ENCODE measurements at regions not wholly inside any gene's neighbourhood (a gene's known extent, or its start where the extent isn't known, plus 50 kb on each side); places are given as distances from the start of the nearest gene placed in this dataset.
"Not testable (repeated sequence)": the region's sequence is repeated elsewhere in the genome, so short reads cannot be mapped to it uniquely, and the experiment has no call there.

- Histone ChIP-seq H3K4me3 (ENCODE audit: low read depth, low read length) (no peak overlapping the region), H3K4me1 (ENCODE audit: control insufficient read depth, insufficient read depth, low read length) (no peaks in the 10 kb centered on the region), H3K36me3 (ENCODE audit: control insufficient read depth, insufficient read depth, low read length) (no peaks in the 10 kb centered on the region), H3K27ac (ENCODE audit: low read depth, low read length) (no peak overlapping the region), H3K9me3 (ENCODE audit: control insufficient read depth, insufficient read depth, low read length) (no peaks in the 10 kb centered on the region), H3K27me3 (ENCODE audit: control insufficient read depth, insufficient read depth, low read length) (no peaks in the 10 kb centered on the region)
- DNase-seq (ENCODE audit: low read depth in 4 of 6, low spot score in 6 of 6): peak in 1 of 6 donors; percentile 5
- WGBS (ENCODE audit: insufficient coverage): 83% methylated on average over 2 of the region's 2 CpGs
These were observed 235.1 kb upstream of the ANKH start for GRCh38 chr5:15106530-15107283.

DNA sequence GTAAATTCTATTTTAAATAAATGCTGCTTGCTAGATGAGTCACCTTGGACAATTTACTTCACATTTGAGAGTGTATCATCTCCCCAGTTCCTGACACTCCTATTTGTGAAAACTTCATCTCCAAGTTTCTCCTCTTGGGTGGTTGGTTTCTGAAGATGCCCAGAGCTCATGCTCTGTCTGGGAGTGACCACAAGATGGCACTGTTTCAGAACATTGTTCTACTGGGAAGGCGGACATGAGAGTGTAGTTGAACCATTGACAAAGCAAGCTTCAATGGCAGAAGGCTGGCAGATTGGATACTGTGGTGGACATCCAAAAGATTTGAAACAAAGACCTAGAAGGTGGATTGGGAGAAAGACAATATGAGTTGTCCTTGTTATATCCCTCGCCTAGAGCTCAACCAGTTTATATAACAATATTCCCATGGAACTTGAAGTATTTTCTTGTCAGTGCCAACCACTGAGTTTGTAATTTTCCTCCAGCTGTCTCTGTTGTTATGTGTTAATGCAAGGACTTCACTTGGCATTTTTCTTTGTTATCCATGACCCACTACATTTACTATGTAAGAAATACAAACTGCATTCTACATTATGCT, 234.3 kb upstream of the ANKH start:
- H3K36me3 ChIP-seq (ENCODE audit: control insufficient read depth, insufficient read depth, low read length): no peaks in the 10 kb centered on the region
- DNase-seq (ENCODE audit: low read depth in 4 of 6, low spot score in 6 of 6): peak in 3 of 6 donors; percentile 13 to 71 (median 65)
- H3K4me3 ChIP-seq (ENCODE audit: low read depth, low read length): no peak overlapping the region
- no peak overlapping the region for H3K27ac ChIP-seq (ENCODE audit: low read depth, low read length)
- H3K4me1 ChIP-seq (ENCODE audit: control insufficient read depth, insufficient read depth, low read length): no peaks in the 10 kb centered on the region
- no peaks in the 10 kb centered on the region for H3K9me3 ChIP-seq (ENCODE audit: control insufficient read depth, insufficient read depth, low read length)
- no peaks in the 10 kb centered on the region for H3K27me3 ChIP-seq (ENCODE audit: control insufficient read depth, insufficient read depth, low read length)
- WGBS (ENCODE audit: insufficient coverage): 13% methylated on average over 1 of the region's 2 CpGs

- WGBS (ENCODE audit: insufficient coverage): no CpG with 5 or more reads among the region's 3 CpGs
These were observed 232.3 kb upstream of the ANKH start for GRCh38 chr5:15103864-15104263.

GRCh38 chr5:15103130-15103529, 231.6 kb upstream of the ANKH start:
- H3K27ac ChIP-seq (ENCODE audit: low read depth, low read length): no peak overlapping the region
- no peak for DNase-seq (ENCODE audit: low read depth in 4 of 6, low spot score in 6 of 6)
- no peaks in the 10 kb centered on the region for H3K4me1 ChIP-seq (ENCODE audit: control insufficient read depth, insufficient read depth, low read length)
- H3K27me3 ChIP-seq (ENCODE audit: control insufficient read depth, insufficient read depth, low read length): no peaks in the 10 kb centered on the region
- no peaks in the 10 kb centered on the region for H3K36me3 ChIP-seq (ENCODE audit: control insufficient read depth, insufficient read depth, low read length)
- no peak overlapping the region for H3K4me3 ChIP-seq (ENCODE audit: low read depth, low read length)
- H3K9me3 ChIP-seq (ENCODE audit: control insufficient read depth, insufficient read depth, low read length): no peaks in the 10 kb centered on the region
- 71% methylated on average over 1 of the region's 5 CpGs for WGBS (ENCODE audit: insufficient coverage)

More at GRCh38 chr5:15103864-15104263, 232.3 kb upstream of the ANKH start:
- H3K27ac ChIP-seq (ENCODE audit: low read depth, low read length): no peak overlapping the region
- no peak for DNase-seq (ENCODE audit: low read depth in 4 of 6, low spot score in 6 of 6)
- H3K36me3 ChIP-seq (ENCODE audit: control insufficient read depth, insufficient read depth, low read length): no peaks in the 10 kb centered on the region
- H3K9me3 ChIP-seq (ENCODE audit: control insufficient read depth, insufficient read depth, low read length): no peaks in the 10 kb centered on the region
- H3K27me3 ChIP-seq (ENCODE audit: control insufficient read depth, insufficient read depth, low read length): no peaks in the 10 kb centered on the region
- H3K4me3 ChIP-seq (ENCODE audit: low read depth, low read length): no peak overlapping the region
- no peaks in the 10 kb centered on the region for H3K4me1 ChIP-seq (ENCODE audit: control insufficient read depth, insufficient read depth, low read length)

DNA sequence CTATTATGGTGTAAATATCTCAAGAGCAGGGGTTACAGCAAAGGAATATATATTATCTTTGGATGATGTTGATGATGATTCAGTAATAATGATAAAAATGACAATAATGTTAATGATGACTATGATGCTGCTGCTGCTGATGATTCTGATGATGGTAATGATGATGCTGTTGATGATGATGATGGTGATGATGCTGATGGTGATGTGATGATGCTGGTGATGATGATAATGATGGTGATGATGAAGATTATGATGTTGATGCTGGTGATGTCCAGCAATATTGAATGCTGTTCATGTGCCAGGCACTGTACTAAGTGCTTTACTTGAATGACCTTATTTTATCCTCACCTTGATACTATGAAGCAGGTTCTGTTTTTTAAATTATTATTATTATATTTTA, 226.0 kb upstream of the ANKH start:
- H3K4me1 ChIP-seq (ENCODE audit: control insufficient read depth, insufficient read depth, low read length): no peaks in the 10 kb centered on the region
- no peak for DNase-seq (ENCODE audit: low read depth in 4 of 6, low spot score in 6 of 6)
- no peak overlapping the region for H3K4me3 ChIP-seq (ENCODE audit: low read depth, low read length)
- H3K9me3 ChIP-seq (ENCODE audit: control insufficient read depth, insufficient read depth, low read length): no peaks in the 10 kb centered on the region
- no peaks in the 10 kb centered on the region for H3K27me3 ChIP-seq (ENCODE audit: control insufficient read depth, insufficient read depth, low read length)
- H3K36me3 ChIP-seq (ENCODE audit: control insufficient read depth, insufficient read depth, low read length): no peaks in the 10 kb centered on the region
- H3K27ac ChIP-seq (ENCODE audit: low read depth, low read length): no peak overlapping the region

DNA sequence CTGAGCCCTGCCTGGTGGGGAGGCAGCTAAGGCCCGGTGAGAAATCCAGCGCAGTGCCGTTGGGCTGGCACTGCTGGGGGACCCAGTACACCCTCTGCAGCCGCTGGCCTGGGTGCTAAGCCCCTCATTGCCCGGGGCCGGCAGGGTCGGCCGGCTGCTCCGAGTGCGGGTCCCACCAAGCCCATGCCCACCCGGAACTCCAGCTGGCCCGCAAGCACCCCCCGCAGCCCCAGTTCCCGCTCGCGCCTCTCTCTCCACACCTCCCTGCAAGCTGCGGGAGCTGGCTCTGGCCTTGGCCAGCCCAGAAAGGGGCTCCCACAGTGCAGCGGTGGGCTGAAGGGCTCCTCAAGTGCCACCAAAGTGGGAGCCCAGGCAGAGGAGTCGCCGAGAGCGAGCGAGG, 225.1 kb upstream of the ANKH start:
- H3K4me3 ChIP-seq (ENCODE audit: low read depth, low read length); H3K4me1 ChIP-seq (ENCODE audit: control insufficient read depth, insufficient read depth, low read length); H3K27ac ChIP-seq (ENCODE audit: low read depth, low read length); DNase-seq (ENCODE audit: low read depth in 4 of 6, low spot score in 6 of 6); H3K9me3 ChIP-seq (ENCODE audit: control insufficient read depth, insufficient read depth, low read length); H3K27me3 ChIP-seq (ENCODE audit: control insufficient read depth, insufficient read depth, low read length); H3K36me3 ChIP-seq (ENCODE audit: control insufficient read depth, insufficient read depth, low read length): not testable (repeated sequence)
- WGBS (ENCODE audit: insufficient coverage): 97% methylated on average over 22 of the region's 22 CpGs

GRCh38 chr5:15092801-15093200, 221.2 kb upstream of the ANKH start:
- DNase-seq (ENCODE audit: low read depth in 4 of 6, low spot score in 6 of 6): peak in 4 of 6 donors; percentile 6 to 56 (median 36)
- Histone ChIP-seq H3K36me3 (ENCODE audit: control insufficient read depth, insufficient read depth, low read length) (no peaks in the 10 kb centered on the region), H3K4me3 (ENCODE audit: low read depth, low read length) (no peak overlapping the region), H3K27me3 (ENCODE audit: control insufficient read depth, insufficient read depth, low read length) (no peaks in the 10 kb centered on the region), H3K4me1 (ENCODE audit: control insufficient read depth, insufficient read depth, low read length) (no peaks in the 10 kb centered on the region), H3K9me3 (ENCODE audit: control insufficient read depth, insufficient read depth, low read length) (no peaks in the 10 kb centered on the region), H3K27ac (ENCODE audit: low read depth, low read length) (no peak overlapping the region)
- 29% methylated on average over 7 of the region's 7 CpGs for WGBS (ENCODE audit: insufficient coverage)

GRCh38 chr5:15085671-15086070, 214.1 kb upstream of the ANKH start:
- H3K27ac ChIP-seq (ENCODE audit: low read depth, low read length): no peak overlapping the region
- no peaks in the 10 kb centered on the region for H3K27me3 ChIP-seq (ENCODE audit: control insufficient read depth, insufficient read depth, low read length)

GRCh38 chr5:15082096-15082495, 210.5 kb upstream of the ANKH start:
- Histone ChIP-seq H3K27ac (ENCODE audit: low read depth, low read length) (no peak overlapping the region), H3K4me1 (ENCODE audit: control insufficient read depth, insufficient read depth, low read length) (no peaks in the 10 kb centered on the region), H3K4me3 (ENCODE audit: low read depth, low read length) (no peak overlapping the region), H3K36me3 (ENCODE audit: control insufficient read depth, insufficient read depth, low read length) (no peaks in the 10 kb centered on the region), H3K9me3 (ENCODE audit: control insufficient read depth, insufficient read depth, low read length) (peaks cover 3% of the 10 kb centered on the region), H3K27me3 (ENCODE audit: control insufficient read depth, insufficient read depth, low read length) (no peaks in the 10 kb centered on the region)
- 70% methylated on average over 1 of the region's 4 CpGs for WGBS (ENCODE audit: insufficient coverage)
- no peak for DNase-seq (ENCODE audit: low read depth in 4 of 6, low spot score in 6 of 6)

More at GRCh38 chr5:15085671-15086070, 214.1 kb upstream of the ANKH start:
- no peak overlapping the region for H3K4me3 ChIP-seq (ENCODE audit: low read depth, low read length)
- peaks cover 3% of the 10 kb centered on the region for H3K9me3 ChIP-seq (ENCODE audit: control insufficient read depth, insufficient read depth, low read length)
- no peak for DNase-seq (ENCODE audit: low read depth in 4 of 6, low spot score in 6 of 6)
- no CpG with 5 or more reads among the region's 2 CpGs for WGBS (ENCODE audit: insufficient coverage)
- no peaks in the 10 kb centered on the region for H3K36me3 ChIP-seq (ENCODE audit: control insufficient read depth, insufficient read depth, low read length)
- H3K4me1 ChIP-seq (ENCODE audit: control insufficient read depth, insufficient read depth, low read length): no peaks in the 10 kb centered on the region

DNA sequence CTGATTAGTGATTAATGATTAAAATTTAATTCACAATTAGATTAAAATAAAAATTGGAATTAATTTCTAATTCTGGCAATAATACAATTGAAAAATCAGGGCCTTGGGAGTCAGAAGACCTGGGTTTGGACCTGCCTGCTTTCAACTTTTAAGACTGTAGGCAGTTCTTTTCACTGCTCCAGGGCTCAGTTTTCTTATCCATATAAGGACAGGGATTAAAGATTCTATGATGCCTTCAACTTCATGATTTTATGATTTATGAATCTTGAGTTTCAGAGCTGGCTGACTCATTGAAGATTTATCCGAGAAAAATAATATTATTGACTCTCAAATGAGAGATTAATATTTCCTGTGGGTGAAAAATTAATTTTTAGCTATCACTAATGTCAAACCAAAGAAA, 208.6 kb upstream of the ANKH start:
- DNase-seq (ENCODE audit: low read depth in 4 of 6, low spot score in 6 of 6): no peak
- no CpG with 5 or more reads among the region's 1 CpG for WGBS (ENCODE audit: insufficient coverage)
- Histone ChIP-seq H3K9me3 (ENCODE audit: control insufficient read depth, insufficient read depth, low read length) (peaks cover 3% of the 10 kb centered on the region), H3K27ac (ENCODE audit: low read depth, low read length) (no peak overlapping the region), H3K27me3 (ENCODE audit: control insufficient read depth, insufficient read depth, low read length) (no peaks in the 10 kb centered on the region), H3K4me1 (ENCODE audit: control insufficient read depth, insufficient read depth, low read length) (no peaks in the 10 kb centered on the region), H3K4me3 (ENCODE audit: low read depth, low read length) (no peak overlapping the region), H3K36me3 (ENCODE audit: control insufficient read depth, insufficient read depth, low read length) (no peaks in the 10 kb centered on the region)

Data from spinal cord (tissue), 9 donors.